ENCODE measurements at regions not wholly inside any gene's neighbourhood (a gene's known extent, or its start where the extent isn't known, plus 50 kb on each side); places are given as distances from the start of the nearest gene placed in this dataset.
"Not testable (repeated sequence)": the region's sequence is repeated elsewhere in the genome, so short reads cannot be mapped to it uniquely, and the experiment has no call there.

DNA sequence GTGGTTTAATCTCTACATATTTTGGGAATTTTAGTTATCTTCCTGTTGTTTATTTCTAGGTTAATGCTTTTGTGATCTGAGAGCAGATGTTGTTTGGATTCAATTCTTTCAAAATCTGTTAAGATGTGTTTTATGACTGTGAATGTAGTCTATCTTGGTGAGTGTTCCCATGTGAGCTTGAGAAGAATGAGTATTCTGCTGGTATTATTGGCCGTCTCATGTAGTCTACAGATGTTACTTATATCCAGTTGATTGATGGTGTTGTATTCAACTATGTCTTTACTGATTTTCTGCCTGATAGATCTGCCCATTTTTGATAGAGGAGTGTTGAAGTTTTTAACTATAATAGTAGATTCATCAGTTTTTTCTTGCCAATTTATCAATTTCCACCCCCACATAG is 141.4 kb upstream of the FOXP2 start:
- no peak for DNase-seq

DNA sequence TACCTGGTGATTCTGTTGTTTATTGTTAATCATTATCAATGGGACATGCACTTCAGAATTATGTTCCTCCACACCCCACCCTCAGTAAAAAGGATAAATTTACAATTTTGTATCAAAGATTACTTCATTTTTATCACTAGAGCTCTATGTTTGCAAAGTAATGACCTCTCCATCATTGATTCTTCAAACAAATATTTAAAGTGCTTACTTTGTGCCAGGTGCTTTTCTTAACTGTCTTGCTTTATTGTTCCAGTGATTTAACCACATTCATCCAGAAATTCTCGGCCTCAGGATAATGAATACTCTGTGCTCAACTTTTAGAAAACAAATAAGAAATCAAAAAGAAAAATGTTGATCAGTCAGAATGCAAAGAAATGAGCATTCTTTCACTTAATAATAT is 144.9 kb upstream of the FOXP2 start:
- no peak for DNase-seq

GRCh38 chr7:114267550-114267949 is 147.1 kb upstream of the FOXP2 start:
- not testable (repeated sequence) for DNase-seq

- no peak for DNase-seq
These were observed 150.6 kb upstream of the FOXP2 start for GRCh38 chr7:114264023-114264422.

DNA sequence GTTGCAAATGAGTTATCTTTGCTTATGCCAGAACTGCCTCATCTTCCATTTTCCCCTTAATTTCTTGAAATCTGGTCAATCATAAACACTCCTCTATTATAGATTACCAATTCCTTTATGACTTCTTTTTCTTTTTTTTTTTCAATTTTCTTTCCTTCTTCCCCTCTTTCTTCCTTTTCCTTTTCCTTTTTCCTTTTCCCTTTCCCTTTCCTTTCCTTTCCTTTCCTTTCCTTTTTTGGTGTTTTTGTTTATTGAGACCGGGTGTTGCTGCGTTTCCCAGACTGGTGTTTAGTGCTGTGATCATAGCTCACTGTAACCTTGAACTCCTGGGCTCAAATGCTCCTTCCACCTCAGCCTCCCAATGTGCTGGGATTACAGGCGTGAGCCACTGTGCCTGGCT is 151.4 kb upstream of the FOXP2 start:
- no peak for DNase-seq

DNA sequence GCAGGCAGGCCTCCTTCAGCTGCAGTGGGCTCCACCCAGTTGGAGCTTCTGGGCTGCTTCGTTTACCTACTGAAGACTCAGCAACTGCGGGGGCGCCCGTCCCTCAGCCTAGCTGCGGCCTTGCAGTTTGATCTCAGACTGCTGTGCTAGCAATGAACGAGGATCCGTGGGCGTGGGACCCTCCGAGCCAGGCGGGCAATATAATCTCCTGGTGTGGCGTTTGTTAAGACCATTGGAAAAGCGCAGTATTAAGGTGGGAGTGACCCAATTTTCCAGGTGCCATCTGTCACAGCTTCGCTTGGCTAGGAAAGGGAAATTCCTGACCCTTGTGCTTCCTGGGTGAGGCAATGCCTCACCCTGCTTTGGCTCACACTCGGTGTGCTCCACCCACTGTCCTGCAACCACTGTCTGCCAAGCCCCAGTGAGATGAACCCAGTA is 159.2 kb upstream of the FOXP2 start:
- DNase-seq, result no peak

- no peak for DNase-seq
These were observed 171.0 kb upstream of the FOXP2 start for GRCh38 chr7:114243646-114244045.

- DNase-seq, result no peak
These were observed 171.6 kb upstream of the FOXP2 start for GRCh38 chr7:114242992-114243507.

DNA sequence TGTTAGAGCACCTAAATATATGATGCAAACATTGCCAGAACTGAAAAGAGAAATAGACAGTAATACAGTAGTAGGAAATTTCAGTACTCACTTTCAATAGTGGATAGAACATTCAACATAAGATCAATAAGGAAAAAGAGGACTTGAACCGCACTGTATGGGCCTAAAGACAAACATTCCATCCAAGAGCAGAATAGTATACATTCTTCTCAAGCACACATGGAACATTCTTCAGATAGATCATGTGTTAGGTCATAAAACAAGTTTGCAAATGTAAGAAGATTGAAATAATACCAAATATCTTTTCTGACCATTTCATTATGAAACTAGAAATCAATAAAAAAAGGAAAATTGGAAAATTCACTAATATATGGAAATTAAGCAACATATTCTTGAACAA is 185.4 kb upstream of the FOXP2 start:
- DNase-seq, result no peak

DNA sequence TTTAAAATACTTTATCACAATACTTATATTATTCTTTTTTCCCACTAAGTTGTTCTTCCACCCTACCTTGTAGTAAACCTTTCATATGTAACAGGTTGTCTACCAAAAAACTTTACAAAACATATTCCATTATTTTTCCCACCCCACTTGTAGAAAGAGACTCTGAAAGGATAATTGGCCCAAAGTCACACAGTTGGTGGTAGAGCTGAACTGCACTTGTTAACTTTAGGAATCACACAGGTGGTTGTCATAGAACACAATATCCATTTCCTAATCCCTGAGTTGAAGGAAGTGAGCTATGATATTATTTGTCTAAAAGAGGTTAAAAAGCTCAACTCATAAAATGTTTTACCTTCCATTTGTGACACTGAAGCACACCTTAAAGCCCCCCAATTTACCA is 188.8 kb upstream of the FOXP2 start:
- no peak for DNase-seq

DNA sequence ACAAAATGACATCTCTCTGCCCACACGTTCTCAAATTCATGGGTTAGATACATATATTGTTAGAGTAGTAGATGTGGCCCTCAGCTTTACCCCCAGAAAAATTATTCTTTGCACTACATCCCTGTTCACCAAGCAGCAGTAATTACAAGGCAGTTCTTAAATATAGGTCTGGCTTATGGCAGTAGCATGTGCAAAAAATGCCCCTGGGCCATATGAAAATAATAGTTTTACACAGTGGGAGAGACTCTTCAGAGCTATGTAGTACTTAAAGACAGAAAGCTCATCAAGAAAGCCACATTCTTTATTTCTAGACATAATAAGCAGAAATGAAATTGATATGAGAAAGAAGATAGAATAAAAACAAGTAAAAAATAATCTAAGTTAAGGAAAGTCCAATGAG is 196.3 kb upstream of the FOXP2 start:
- DNase-seq, result no peak

DNA sequence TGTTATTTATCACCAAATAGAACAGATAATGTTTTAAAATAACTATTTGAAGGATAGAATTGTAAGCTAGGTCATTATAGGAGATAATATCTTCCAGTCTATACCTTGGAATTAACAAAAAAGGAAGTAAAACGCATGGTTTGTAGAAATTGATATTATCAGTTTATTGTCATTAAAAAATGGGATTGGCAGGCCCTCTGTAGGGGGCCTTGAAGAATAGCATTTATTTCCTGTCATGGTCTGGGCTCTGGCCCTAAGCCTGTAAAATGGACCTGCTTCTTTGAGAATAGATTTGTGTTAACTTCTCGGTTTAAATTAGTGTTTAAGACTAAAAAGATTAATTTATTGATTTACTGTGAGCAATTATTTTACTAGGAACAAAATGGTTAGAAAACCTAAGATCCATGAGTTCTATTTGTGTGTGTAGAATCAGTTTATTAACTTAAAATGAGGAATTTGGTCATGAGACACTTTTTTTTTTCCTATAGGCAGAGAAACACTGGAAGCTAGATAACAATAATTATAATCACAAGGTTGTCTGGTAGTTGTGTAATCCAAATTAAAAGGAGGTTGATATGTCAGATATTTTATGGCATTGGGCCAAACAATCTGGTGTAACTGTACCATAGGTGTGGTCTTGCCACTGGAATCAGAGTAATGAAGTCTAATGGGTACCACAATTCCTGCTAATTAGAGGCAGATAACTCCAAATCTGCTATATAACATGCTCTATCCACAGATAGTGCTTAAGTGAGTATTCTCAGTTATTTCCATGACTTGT is 197.4 kb upstream of the FOXP2 start:
- no peak for DNase-seq

DNA sequence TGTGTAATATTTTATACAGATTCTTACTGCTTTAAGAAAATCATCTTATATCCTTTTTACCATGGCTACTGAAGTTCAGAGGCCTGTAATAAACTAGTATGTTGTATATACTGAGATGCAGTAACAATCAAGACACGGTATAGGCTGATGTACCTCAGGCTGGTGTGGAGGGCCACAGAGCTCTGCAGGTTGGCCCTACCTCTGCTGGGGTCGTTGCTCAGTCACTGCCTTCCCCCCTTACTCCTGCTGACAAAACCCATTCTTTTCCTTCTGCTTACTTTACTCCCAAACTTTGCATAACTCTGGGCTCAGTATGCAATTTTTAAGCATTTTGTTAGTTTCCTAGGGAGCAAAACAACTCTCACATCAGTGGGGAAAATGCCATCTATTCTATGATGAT is 200.1 kb upstream of the FOXP2 start:
- no peak for DNase-seq

DNA sequence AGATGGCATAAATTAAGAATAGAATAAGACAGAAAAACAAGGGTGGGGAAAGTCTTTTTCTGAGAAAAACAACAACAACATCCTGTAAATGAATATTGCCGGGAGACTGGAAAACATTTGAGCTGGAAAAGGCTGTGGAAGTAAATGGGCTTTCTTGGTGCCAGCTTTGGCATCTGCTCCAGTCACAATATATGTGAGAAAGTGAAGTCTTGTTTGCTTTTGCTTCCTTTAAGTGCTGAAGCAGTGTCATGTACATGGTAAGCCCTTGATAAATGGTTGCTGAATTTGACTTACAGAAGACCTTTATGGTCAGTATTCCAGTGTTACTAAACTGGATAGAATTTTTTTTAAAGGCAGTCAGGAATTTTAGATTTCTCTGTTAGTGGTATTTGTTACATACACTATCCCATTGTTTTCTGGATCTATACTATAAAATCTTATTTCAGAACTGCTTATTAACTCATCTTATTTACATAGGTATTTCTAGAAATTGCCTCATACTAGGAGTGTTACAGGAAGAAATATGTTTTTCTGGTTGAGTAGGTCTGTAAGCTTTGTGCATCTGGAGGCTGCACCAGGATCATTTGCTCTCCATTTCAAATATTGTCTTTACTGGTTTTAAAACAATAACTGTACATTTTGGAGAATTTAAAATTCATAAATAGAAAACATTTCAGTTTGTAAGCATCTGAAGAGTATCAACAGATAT is 201.7 kb upstream of the FOXP2 start:
- no peak for DNase-seq

DNA sequence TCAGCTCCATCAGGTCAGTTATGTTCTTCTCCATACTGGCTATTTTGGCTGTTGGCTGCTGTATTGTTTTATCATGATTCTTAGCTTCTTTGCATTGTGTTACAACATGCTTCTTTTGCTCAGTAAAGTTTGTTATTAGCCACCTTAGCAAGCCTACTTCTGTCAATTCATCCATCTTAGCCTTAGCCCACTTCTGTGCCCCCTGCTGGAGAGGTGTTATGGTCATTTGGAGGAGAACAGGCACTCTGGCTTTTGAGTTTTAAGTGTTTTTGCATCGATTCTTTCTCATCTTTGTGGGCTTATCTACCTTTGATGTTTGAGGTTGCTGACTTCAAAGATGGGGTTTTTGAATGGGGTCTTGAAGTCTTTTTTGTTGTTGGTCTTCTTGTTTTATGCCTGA is 204.6 kb upstream of the FOXP2 start:
- DNase-seq, result no peak

DNA sequence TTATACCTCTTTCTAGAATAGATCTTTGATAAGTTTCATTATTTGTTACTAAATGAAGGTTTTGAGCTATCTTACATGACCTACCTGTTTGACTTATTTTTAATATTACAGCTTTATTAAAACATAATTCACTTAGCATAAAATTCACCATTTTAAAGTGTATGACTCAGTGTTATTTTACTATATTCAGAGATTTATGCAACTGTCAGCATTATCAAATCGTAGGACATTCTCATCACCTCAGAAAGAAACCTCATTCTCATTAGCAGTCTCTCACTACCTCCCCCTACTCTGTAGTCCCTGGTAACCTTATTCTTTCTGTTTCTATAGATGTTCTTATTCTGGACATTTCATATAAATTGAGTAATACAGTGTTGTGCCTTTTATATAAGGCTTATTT is 207.9 kb upstream of the FOXP2 start:
- DNase-seq, result no peak

DNA sequence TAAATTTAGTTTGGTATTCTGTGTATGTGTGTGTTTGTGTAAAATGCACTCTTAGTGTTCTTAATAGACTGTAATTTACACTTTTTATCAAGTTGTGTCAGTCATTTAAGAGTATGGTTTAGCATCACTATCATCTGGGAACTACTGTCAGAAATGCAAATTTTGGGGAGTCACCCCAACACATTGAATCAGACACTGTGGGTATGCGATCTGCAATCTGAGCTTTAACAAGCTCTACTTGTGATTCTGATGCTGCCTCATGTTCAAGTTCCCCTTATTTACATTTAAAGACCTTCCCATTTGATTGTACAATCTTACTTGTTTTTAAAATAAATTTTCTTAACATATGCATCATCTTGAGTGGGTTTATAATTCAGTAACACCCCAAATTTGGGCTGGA is 218.1 kb upstream of the FOXP2 start:
- no peak for DNase-seq

DNA sequence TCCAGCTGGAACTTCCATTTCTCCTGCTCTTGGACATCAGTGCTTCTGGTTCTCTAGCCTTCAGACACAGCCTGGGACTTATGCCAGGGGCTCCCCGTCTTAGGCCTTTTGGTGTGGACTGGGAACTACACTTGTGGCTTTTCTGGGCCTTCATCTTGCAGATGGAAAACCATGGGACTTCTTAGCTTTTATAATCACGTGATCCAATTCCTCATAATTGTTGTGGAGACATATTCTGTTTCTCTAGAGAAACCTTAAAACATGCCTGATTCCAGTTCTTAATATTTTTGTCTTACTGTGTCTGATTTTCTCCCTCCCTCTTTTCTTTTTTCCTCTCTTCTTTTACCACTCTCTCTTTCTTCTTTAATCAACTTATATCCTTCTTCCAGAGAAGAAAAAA is 224.2 kb upstream of the FOXP2 start:
- no peak for DNase-seq

DNA sequence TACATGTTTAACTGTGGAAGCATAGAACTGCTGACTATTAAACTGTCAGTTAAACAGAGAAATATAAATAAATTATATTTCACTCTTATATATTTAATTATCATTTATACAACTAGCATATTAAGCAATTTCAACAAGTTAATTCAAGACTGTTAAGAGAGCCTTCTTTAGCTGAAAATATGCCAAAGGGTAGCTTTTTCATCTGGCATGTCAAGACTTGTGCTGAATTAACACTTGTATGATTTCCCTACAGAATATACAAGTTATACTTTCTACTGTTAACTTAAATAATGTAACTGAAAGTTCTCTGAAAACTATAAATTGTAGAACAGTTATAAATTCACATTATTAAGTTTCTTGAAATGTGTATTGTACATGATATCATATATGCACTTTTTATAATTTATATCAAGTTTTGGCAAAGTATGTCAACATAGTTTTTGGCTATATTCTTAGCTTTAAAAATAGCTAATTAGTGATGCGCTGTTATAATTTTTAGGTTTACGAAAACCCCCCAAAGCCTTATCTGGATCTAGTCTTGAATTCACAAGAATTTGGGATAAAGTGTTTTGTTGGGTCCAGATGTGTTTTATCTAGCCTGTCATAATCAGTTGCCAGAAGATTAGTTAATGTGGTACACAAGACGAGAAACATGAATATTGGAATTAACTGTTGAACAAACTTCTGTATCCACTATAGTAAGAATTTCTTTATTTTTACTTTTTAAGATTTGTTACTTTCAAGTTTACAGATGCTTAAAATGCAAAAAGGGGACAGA is 231.1 kb upstream of the FOXP2 start:
- DNase-seq, result no peak

DNA sequence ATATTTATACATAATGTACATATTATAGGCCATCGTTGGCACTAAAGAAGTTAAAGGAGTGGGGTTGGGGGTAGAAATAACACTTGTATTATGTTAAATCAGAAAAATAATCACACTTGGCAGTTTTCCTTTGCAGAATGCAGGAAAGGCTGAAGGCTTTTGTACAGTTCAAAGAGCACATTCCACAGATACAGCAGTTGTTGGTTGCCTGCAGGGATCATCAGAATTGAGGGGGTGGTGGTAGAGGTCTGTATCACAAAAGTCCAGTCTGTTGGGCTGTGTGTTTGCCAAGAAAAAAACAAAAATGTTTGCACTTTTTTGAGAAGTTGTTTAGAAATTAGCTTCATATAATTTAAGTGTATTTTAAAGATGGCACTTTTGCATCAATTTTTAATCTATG is 231.8 kb upstream of the FOXP2 start:
- no peak for DNase-seq

DNA sequence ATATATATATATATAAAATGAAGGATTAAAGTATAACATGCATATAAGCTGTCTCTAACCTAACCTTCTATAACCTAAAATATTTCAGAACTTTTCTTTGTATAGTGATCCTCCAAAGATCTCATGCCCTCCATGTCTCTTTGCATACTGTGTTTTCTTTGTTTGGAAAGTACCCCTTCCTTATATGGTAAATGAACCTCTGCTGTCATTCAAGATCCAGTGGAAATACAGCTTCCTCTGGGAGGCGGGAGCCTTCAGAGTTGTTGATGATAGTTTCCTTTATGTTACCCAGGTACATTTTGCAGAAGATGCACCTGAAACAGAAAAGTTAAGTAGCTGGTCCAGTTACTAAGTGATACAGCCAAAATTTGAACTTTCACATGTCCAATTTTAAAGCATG is 233.3 kb upstream of the FOXP2 start:
- no peak for DNase-seq

DNA sequence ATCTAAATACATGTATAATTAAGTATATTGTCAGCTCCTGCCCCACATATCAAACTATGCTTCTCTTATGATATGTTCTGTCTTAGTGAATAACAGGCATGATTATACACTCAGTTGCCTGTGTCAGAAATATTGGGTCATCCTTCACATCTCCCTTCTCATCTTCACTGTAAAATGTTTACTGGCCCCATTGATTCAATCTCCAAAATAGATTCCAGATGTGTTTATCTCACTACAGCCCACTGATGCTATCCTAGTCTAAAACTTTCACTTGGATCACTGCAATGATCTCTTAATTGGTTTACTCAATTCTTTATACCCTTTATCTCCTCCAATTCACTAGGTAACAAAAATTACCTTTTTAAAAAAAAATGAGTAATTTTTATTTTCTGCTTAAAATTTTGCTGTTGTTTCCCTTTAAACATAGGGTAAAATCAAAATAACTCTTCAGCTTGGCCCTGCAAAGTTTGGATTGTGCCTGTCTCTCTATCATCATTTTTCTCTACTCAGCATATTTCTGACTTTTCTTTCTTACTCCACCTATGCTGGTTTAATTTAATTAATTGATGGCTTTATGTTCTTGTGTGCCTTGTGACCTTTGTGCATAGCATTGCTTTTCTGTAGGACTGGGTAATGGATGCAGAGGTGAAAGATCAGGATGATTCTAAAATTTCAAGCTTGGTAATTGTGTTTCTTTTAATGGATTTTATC is 233.9 kb upstream of the FOXP2 start:
- no peak for DNase-seq

DNA sequence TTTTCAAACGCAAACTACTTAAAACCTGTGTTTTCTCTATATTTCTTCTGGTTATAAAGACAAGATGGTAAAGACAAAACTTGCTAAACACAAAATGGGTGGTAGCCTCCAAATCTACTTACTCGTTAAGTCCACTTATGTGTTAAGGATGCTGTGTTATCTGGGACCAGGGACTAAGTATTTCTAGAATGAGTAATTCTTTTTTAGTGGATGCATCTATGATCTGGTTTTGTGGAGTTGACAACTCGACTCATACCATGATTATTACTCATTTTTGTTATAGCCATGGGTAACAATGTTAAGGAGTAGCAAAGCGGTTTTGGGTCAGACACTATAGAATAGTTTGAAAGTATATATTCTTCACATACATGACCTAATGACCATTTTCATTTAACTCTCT is 239.5 kb upstream of the FOXP2 start:
- no peak for DNase-seq
